Astrocyte of the cerebellum (primary cell): ENCODE measurements at regions not wholly inside any gene's neighbourhood (a gene's known extent, or its start where the extent isn't known, plus 50 kb on each side); places are given as distances from the start of the nearest gene placed in this dataset.
"Not testable (repeated sequence)": the region's sequence is repeated elsewhere in the genome, so short reads cannot be mapped to it uniquely, and the experiment has no call there.

Experiments
- DNase-seq: peaks from one replicate; pipeline ENCODE4 v3.0.0-alpha.2; 2011; ENCODE audit warnings: low read depth
- H3K4me3 ChIP-seq: 2 replicates; pipeline ENCODE4 v1.5.1; 2011; ENCODE audit warnings: mild to moderate bottlenecking, low read depth, low read length, moderate library complexity
- in situ Hi-C: cut with HindIII; loops from 2 replicates; pipeline ENCODE4 v1.10.0; 2017; ENCODE audit warnings: low sequenced_read_pairs
- TF ChIP-seq, protein P1 (sequence below): IDR thresholded peaks from 2 replicates; pipeline ENCODE4 v1.5.1; 2012; ENCODE audit warnings: low read length, low read depth, moderate library complexity, mild to moderate bottlenecking; ENCODE audit errors: missing control alignments

DNA sequence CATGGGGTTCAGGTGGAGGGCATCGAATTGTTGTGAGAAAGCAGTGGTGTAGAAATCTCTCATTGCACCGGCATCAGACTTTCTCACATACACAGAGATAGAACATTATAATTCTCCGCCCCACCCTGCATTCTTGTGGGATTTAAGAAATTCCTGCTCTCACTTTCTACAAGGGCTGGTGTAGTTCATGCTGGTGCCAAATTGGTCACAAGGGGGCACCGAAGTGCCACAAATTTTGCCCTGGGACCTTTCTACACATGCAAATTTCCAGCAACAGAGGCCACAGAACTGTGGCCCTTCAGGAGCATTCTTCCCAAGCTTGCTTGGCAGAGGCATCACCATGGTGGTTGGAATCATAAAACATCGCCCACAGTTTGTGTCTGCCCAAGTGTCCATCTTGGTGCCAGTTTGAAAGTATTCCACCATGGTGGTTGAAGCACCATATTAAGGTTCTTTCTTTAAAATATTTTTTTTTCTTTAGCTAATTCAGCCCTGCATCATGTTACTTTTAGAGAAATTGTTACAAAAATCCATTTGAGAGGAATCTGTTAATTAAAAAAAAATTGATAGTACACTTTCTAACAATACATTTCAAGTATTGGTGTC lies 521.2 kb upstream of the FANCL start:
- TF ChIP-seq, protein P1, sequence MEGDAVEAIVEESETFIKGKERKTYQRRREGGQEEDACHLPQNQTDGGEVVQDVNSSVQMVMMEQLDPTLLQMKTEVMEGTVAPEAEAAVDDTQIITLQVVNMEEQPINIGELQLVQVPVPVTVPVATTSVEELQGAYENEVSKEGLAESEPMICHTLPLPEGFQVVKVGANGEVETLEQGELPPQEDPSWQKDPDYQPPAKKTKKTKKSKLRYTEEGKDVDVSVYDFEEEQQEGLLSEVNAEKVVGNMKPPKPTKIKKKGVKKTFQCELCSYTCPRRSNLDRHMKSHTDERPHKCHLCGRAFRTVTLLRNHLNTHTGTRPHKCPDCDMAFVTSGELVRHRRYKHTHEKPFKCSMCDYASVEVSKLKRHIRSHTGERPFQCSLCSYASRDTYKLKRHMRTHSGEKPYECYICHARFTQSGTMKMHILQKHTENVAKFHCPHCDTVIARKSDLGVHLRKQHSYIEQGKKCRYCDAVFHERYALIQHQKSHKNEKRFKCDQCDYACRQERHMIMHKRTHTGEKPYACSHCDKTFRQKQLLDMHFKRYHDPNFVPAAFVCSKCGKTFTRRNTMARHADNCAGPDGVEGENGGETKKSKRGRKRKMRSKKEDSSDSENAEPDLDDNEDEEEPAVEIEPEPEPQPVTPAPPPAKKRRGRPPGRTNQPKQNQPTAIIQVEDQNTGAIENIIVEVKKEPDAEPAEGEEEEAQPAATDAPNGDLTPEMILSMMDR: peak; percentile 70
- peak; percentile 63 for DNase-seq
- H3K4me3 ChIP-seq: no peak overlapping the region
- in situ Hi-C loops: no loop called here

DNA sequence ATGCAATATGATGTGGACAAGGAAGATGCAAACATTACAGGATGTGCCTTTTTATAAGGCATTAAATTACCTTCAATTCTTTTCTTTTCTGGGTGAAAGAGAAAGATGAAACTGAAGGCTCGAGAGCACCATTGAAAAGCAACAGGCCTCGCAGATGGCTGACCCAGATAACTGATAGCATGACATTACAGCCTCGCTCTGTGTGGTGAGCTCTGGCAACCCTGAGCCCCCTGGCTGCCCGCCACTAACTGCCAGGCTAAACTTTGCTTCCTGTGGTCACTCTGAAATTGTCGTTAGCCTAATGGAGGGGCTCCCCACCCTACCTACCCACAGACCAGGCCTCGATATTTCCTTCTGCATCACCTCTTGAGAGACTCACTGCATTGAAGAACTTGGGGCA lies 516.8 kb upstream of the FANCL start:
- in situ Hi-C loops: no loop called here
- no peak for DNase-seq
- TF ChIP-seq, protein P1: no peak
- no peak overlapping the region for H3K4me3 ChIP-seq

DNA sequence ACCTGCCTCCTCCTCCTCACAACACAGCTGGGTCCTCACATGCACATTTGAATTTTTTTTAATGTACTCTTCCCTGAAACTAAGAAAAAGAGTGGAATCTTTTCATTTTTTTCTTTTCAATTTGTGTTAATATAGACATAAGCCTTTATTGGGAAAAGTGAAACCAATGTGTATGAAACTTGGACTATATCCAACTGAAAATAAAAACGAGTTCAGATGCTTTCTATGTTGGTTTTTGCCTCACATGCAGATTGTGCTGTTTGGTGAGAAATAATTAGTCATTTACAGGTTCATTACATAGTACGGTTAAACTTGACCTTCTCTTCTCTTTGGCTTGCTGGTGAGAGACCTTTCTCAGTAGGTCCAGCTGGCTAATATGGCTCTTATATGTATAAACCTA lies 515.2 kb upstream of the FANCL start:
- TF ChIP-seq, protein P1: no peak
- no peak for DNase-seq
- in situ Hi-C loops: no loop called here
- H3K4me3 ChIP-seq: no peak overlapping the region

DNA sequence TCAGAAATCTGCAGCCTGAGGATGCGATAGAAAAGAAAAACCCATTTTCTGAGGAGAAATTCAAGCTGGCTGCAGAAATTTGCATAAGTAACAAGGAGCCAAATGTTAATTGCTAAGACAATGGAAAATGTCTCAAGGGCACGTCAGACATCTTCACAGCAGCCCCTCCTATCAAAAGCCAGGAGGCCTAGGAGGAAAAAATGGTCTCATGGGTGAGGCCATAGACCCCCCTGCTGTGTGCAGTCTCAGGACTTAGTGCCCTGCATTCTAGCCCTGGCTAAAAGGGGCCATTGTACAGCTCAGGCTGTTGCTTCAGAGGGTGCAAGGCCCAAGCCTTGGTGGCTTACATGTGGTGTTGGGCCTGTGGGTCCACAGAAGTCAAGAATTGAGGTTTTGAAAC lies 511.4 kb upstream of the FANCL start:
- DNase-seq, in situ Hi-C loops, H3K4me3 ChIP-seq: not testable (repeated sequence)

DNA sequence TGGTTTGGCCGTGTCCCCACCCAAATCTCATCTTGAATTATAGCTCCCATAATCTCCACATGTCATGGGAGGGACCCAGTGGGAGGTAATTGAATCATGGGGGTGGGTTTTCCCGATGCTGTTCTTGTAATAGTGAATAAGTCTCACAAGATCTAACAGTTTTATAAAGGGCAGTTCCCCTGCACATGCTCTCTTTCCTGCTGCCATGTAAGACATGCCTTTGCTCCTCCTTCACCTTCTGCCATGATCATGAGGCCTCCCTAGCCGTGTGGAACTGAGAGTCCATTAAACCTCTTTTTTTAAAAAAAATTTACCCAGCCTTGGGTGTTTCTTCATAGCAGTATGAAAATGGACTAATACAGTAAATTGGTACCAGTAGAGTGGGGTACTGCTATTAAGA lies 510.6 kb upstream of the FANCL start:
- in situ Hi-C loops, DNase-seq, H3K4me3 ChIP-seq: not testable (repeated sequence)

DNA sequence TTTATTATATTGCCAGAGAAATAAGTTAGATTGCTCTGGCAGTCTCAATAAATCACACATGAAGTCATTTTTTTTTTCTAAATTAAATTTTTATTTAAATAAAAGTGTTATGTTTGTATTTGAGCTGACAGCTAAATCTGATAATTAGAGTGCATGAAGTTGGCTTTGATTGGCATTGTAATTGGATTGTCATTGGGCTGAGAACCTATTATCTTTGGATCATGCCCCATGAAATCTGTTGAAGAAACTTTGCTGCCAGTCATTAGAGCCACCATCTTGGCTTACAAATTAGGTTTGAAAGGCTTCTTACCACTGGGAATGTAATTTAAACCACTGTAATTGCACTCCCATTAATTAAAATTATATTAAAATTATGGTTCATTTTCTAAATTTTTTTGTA lies 507.9 kb upstream of the FANCL start:
- no peak for DNase-seq
- in situ Hi-C loops: no loop called here
- TF ChIP-seq, protein P1: no peak
- no peak overlapping the region for H3K4me3 ChIP-seq

DNA sequence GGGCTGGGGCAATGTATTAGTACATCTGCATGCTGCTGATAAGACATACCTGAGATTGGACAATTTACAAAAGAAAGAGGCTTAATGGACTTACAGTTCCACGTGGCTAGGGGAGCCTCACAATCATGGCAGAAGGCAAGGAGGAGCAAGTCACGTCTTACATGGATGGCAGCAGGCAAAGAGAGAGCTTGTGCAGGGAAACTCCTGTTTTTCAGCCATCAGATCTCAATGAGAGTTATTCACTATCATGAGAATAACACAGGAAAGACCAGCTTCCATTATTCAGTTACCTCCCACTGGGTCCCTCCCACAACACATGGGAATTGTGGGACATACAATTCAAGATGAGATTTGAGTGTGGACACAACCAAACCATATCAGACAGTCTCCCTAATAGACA lies 504.2 kb upstream of the FANCL start:
- in situ Hi-C loops, DNase-seq, H3K4me3 ChIP-seq: not testable (repeated sequence)

DNA sequence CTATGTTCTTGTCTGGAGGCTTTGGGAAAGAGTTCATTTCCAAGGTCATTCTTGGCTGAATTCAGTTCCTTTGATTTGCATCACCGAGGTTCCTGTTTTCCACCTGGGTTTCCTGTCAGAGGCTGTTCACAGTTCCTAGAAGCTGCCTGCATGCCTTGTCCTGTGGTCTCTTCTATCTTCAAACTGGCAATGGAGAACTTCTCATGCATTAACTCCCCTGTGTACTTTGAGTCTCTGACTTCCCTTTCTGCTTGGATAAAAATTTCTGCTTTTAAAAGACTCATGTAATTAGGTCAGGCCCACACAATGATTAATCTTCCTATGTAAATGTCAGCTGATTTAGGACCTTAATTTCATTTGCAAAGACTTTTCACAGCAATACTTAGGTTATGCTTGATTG lies 499.3 kb upstream of the FANCL start:
- TF ChIP-seq, protein P1: no peak
- DNase-seq: no peak
- in situ Hi-C loops: no loop called here
- H3K4me3 ChIP-seq: no peak overlapping the region
